IPS-15b (cell line): ENCODE measurements at regions not wholly inside any gene's neighbourhood (a gene's known extent, or its start where the extent isn't known, plus 50 kb on each side); places are given as distances from the start of the nearest gene placed in this dataset.

ENCODE experiments used
- H3K27me3 ChIP-seq: one replicate; pipeline ENCODE4 v1.6.1; 2013; ENCODE audit warnings: low read length; ENCODE audit not compliant: control insufficient read depth, insufficient read depth
- H3K36me3 ChIP-seq: one replicate; pipeline ENCODE4 v1.6.1; 2013; ENCODE audit warnings: low read length; ENCODE audit not compliant: control insufficient read depth, insufficient read depth
- H3K4me1 ChIP-seq: one replicate; pipeline ENCODE4 v1.6.1; 2013; ENCODE audit warnings: mild to moderate bottlenecking, low read length; ENCODE audit not compliant: control insufficient read depth, insufficient read depth
- H3K4me3 ChIP-seq: one replicate; pipeline ENCODE4 v1.5.1; 2013; ENCODE audit warnings: low read depth, low read length
- H3K9ac ChIP-seq: one replicate; pipeline ENCODE4 v1.6.1; 2013; ENCODE audit warnings: low read depth, mild to moderate bottlenecking, low read length
- H3K9me3 ChIP-seq: one replicate; pipeline ENCODE4 v1.6.1; 2013; ENCODE audit warnings: mild to moderate bottlenecking, low read length; ENCODE audit not compliant: control insufficient read depth, insufficient read depth

- Histone ChIP-seq H3K27me3 (no peaks in the 10 kb centered on the region), H3K36me3 (no peaks in the 10 kb centered on the region), H3K4me1 (no peaks in the 10 kb centered on the region), H3K9me3 (no peaks in the 10 kb centered on the region), H3K4me3 (no peak overlapping the region), H3K9ac (no peak overlapping the region)
Measured at GRCh38 chr10:33950206-33950605, 615.7 kb upstream of the NRP1 start.

GRCh38 chr10:33947544-33947943, 613.1 kb upstream of the NRP1 start:
- Histone ChIP-seq H3K9ac (no peak overlapping the region), H3K4me3 (no peak overlapping the region), H3K27me3 (no peaks in the 10 kb centered on the region), H3K36me3 (no peaks in the 10 kb centered on the region), H3K4me1 (no peaks in the 10 kb centered on the region), H3K9me3 (no peaks in the 10 kb centered on the region)

- Histone ChIP-seq H3K9ac (no peak overlapping the region), H3K4me3 (no peak overlapping the region), H3K9me3 (no peaks in the 10 kb centered on the region), H3K4me1 (no peaks in the 10 kb centered on the region), H3K27me3 (no peaks in the 10 kb centered on the region), H3K36me3 (no peaks in the 10 kb centered on the region)
Measured at GRCh38 chr10:33945051-33945450, 610.6 kb upstream of the NRP1 start.

- Histone ChIP-seq H3K9me3 (no peaks in the 10 kb centered on the region), H3K4me1 (no peaks in the 10 kb centered on the region), H3K4me3 (no peak overlapping the region), H3K36me3 (no peaks in the 10 kb centered on the region), H3K9ac (no peak overlapping the region), H3K27me3 (no peaks in the 10 kb centered on the region)
Measured at GRCh38 chr10:33942508-33942907, 608.0 kb upstream of the NRP1 start.

GRCh38 chr10:33939892-33940291, 605.4 kb upstream of the NRP1 start:
- no peaks in the 10 kb centered on the region for H3K9me3 ChIP-seq

GRCh38 chr10:33939410-33939809, 604.9 kb upstream of the NRP1 start:
- no peak overlapping the region for H3K9ac ChIP-seq
- no peaks in the 10 kb centered on the region for H3K4me1 ChIP-seq
- H3K36me3 ChIP-seq: no peaks in the 10 kb centered on the region
- H3K9me3 ChIP-seq: no peaks in the 10 kb centered on the region
- no peak overlapping the region for H3K4me3 ChIP-seq
- H3K27me3 ChIP-seq: no peaks in the 10 kb centered on the region

More at GRCh38 chr10:33939892-33940291, 605.4 kb upstream of the NRP1 start:
- Histone ChIP-seq H3K4me3 (no peak overlapping the region), H3K36me3 (no peaks in the 10 kb centered on the region), H3K4me1 (no peaks in the 10 kb centered on the region), H3K9ac (no peak overlapping the region), H3K27me3 (no peaks in the 10 kb centered on the region)

GRCh38 chr10:33938001-33938400, 603.5 kb upstream of the NRP1 start:
- Histone ChIP-seq H3K27me3 (no peaks in the 10 kb centered on the region), H3K4me3 (no peak overlapping the region), H3K9me3 (no peaks in the 10 kb centered on the region), H3K9ac (no peak overlapping the region), H3K36me3 (no peaks in the 10 kb centered on the region), H3K4me1 (no peaks in the 10 kb centered on the region)

- H3K4me3 ChIP-seq: no peak overlapping the region
- no peaks in the 10 kb centered on the region for H3K27me3 ChIP-seq
- no peaks in the 10 kb centered on the region for H3K9me3 ChIP-seq
- no peaks in the 10 kb centered on the region for H3K4me1 ChIP-seq
- no peaks in the 10 kb centered on the region for H3K36me3 ChIP-seq
- no peak overlapping the region for H3K9ac ChIP-seq
Measured at GRCh38 chr10:33937036-33937730, 602.7 kb upstream of the NRP1 start.

- Histone ChIP-seq H3K9me3 (no peaks in the 10 kb centered on the region), H3K4me3 (no peak overlapping the region), H3K9ac (no peak overlapping the region), H3K4me1 (no peaks in the 10 kb centered on the region), H3K27me3 (no peaks in the 10 kb centered on the region), H3K36me3 (no peaks in the 10 kb centered on the region)
Measured at GRCh38 chr10:33935350-33935749, 600.9 kb upstream of the NRP1 start.

GRCh38 chr10:33930079-33930478, 595.6 kb upstream of the NRP1 start:
- H3K4me1 ChIP-seq: no peaks in the 10 kb centered on the region
- no peak overlapping the region for H3K9ac ChIP-seq
- H3K9me3 ChIP-seq: no peaks in the 10 kb centered on the region
- no peaks in the 10 kb centered on the region for H3K27me3 ChIP-seq
- H3K36me3 ChIP-seq: no peaks in the 10 kb centered on the region
- no peak overlapping the region for H3K4me3 ChIP-seq

- no peaks in the 10 kb centered on the region for H3K36me3 ChIP-seq
- no peaks in the 10 kb centered on the region for H3K4me1 ChIP-seq
- no peak overlapping the region for H3K9ac ChIP-seq
- no peak overlapping the region for H3K4me3 ChIP-seq
- no peaks in the 10 kb centered on the region for H3K27me3 ChIP-seq
- no peaks in the 10 kb centered on the region for H3K9me3 ChIP-seq
Measured at GRCh38 chr10:33927347-33927746, 592.9 kb upstream of the NRP1 start.

- Histone ChIP-seq H3K9me3 (no peaks in the 10 kb centered on the region), H3K27me3 (no peaks in the 10 kb centered on the region), H3K9ac (no peak overlapping the region), H3K4me3 (no peak overlapping the region), H3K36me3 (no peaks in the 10 kb centered on the region), H3K4me1 (no peaks in the 10 kb centered on the region)
Measured at GRCh38 chr10:33921970-33922605, 587.6 kb upstream of the NRP1 start.
